D341Med (cell line): ENCODE measurements at regions not wholly inside any gene's neighbourhood (a gene's known extent, or its start where the extent isn't known, plus 50 kb on each side); places are given as distances from the start of the nearest gene placed in this dataset.
"Not testable (repeated sequence)": the region's sequence is repeated elsewhere in the genome, so short reads cannot be mapped to it uniquely, and the experiment has no call there.

Experiments used
- DNase-seq: peaks from one replicate; pipeline ENCODE4 v3.0.0; 2012; ENCODE audit warnings: low spot score

DNA sequence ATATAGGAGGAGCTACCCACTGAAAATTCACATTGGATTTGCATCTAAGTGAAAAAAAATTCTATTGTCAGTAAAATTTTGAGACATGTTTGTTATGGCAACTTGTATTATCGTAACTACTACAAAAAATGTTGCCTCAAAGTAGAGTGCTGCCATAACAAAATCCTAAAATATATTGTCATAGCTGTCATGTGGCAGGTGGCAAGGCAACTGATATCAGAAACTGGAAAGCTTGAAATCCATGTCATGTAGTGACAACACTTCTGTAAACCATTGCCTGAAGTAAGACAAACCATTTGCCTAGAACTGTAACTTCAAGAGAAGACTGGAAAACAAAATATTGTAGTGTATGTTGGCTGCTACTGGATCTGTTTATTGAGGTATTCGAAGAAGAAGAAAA lies 697.5 kb upstream of the CELF4 start:
- DNase-seq: no peak

DNA sequence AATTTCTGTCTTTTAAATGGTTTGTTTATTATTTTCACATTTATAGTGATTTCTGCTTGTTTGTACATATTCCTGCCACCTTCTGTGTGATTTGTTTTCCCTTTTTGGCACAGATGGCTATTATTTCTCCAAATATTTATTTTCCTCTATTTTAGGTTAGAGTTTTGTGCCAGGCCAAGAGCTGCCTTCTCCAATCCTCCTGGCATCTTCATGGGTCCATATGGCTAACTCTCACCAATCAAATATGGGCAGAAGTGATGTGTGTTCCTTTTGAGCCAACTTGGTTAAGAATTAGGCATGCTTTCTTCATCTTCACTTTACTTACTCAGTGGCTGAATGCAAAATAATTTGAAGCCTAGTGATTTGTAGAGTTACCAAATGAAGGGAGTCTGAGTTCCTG lies 697.1 kb upstream of the CELF4 start:
- DNase-seq: no peak

DNA sequence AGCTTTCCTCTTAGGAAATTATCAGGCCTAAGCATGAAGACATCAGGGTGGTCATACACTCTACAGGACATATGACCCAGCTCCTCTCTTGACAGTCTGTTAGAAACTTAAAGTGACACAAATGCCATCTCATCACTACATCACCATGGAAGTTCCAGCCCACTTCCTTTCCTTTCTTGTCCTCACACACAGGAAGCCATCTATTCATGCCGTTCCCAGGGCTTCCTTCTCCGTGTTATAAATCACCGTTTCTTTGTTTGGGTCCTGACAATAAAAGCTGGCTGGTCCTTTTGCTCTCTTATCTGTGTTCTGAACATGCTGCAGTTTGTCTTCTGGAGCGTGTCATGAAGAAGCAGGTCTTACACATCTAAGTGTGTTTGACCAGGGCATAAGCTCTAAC lies 692.1 kb upstream of the CELF4 start:
- DNase-seq: no peak

DNA sequence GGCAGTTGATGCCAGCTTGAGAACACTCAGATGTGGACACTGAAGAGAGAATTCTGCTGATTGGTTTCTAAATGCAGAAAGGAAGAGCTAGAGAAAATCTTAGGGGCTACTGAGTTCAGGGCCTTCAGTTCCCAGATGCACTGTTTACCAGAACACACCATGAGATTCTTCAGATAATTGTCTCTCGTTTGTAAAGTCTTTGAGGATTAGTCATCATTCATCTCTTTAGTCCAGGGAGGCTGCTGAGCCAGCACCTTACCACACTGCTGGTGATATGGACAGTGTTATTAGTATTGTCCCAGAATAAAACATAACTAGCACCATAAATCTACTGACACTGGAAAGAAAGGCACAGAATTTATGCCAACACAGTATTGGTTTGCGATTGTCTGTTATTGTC lies 690.8 kb upstream of the CELF4 start:
- no peak for DNase-seq

DNA sequence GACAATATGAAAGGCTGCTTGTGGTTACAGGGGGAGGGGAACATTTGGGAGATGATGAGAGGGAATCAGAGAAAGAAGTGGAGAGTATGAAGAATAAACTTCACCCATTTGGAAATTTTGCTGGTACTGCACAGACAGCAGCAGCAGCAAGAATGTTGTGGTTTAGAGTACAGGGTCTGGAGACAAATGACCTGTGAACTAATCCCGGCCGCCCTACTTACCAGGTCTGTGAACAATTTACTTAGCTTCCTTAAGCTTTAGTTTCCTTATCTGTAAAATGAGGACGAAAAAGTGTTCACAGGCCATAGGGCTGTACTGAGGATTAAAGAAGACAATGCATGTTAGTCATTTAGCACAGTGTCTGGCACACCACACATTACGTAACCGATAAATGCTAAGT lies 685.4 kb upstream of the CELF4 start:
- DNase-seq: no peak

DNA sequence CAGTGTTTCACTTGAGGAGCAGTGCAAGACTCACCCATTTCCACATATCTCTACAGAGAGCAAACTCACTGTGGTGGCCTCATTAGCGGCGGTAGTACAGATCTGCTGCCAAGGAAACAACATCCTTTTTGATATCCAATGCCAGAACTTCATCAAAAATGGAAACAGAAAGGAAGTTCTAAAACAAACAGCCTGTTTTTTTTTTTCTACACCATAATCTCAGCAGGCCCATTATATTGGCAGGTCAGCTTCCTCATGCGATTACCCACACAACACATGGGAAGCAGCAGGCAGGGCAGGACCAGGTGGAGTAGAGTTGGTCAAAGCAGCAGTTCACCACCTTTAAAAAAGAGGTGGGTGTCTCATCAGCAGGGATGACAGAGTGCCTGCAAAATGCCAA lies 678.9 kb upstream of the CELF4 start:
- DNase-seq: no peak

DNA sequence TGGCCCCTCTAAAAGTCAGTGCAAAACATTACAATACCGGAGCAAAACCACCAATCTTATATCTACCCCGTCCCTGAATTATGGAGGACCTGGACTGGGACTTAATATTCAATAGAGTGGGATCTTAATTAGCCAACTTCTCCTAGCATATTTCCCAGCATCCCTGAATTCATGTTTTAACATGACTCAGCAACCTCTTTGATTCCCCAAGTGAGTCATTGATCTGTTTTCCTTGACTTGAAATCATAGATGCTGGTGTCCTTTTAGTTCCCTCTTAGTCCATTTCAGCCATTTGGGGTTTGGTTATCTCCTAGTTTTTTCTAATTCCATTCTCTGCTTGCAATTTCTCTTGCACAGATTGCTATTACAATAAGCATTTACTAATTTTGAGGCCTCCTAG lies 677.7 kb upstream of the CELF4 start:
- DNase-seq: no peak

DNA sequence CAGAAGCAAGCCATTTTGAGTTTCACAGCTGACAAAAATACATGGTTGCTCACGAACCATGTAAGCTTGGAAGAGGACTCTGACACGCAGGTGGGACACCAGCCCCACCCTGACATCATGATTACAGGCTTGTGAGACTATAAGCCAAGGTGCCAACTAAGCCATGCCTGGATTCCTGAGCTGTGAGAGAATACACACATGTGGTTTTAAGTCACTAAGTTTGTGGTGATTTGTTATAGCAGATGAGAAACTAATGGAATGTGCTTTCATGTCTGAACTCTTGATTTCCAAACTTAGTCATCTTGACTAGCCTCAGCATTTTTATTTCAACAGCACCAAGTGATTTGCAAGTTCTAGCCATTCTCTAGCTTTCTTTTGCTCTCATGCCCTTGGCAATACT lies 676.1 kb upstream of the CELF4 start:
- DNase-seq: no peak

DNA sequence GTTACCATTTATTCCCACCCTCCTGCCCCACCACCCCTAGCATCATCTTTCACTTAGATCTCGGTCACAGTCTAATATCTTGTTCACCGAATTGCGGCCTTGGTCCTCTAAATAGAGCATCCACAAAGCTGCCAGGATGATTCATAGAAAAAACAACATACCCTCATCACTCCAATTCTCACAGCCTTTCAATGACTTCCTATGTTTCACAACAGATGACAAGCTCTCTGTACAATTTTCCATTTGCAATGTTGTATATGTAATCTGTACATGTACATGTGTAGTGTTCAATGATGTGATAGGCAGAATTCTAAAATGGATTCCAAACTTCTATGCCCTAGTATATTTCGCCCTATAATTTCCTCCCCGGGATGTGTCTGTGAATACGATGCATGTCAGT lies 675.6 kb upstream of the CELF4 start:
- DNase-seq: no peak

DNA sequence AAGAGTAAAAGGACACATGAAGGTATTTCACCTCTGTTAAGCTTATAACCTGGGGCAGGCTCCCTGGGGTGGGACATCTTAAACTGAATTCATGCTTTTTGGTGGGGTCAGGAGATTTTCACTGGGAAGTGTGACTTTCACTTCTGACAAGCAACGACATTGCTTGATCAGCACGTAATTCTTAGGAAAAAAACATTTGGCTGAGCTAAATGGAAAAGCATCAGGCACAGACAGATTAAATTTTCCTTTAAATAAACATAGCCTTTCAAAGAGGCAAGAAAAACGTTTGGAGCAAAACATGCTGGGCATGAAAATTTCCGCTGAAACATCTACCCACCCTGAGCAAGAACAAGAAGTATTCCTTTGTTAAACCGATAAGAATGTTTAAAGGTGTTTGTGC lies 674.0 kb upstream of the CELF4 start:
- no peak for DNase-seq

DNA sequence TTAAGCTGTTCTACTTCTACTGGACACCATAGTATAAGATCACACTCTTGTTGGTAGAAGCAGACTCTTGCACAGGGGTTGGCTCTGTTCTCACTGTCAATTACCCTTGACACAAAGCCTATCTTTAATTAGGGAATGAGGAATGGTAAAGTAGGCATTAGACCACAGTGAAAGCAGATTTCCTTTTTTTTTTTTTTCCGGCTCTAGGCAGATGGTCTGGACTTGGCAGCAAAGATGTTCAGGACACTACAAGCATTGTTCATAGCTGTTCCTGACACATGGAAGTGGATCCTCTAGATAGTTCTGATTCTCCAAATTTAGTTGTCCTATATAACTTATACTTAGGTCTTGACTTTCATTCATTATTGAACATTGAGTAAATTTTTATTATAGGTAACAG lies 672.2 kb upstream of the CELF4 start:
- no peak for DNase-seq

DNA sequence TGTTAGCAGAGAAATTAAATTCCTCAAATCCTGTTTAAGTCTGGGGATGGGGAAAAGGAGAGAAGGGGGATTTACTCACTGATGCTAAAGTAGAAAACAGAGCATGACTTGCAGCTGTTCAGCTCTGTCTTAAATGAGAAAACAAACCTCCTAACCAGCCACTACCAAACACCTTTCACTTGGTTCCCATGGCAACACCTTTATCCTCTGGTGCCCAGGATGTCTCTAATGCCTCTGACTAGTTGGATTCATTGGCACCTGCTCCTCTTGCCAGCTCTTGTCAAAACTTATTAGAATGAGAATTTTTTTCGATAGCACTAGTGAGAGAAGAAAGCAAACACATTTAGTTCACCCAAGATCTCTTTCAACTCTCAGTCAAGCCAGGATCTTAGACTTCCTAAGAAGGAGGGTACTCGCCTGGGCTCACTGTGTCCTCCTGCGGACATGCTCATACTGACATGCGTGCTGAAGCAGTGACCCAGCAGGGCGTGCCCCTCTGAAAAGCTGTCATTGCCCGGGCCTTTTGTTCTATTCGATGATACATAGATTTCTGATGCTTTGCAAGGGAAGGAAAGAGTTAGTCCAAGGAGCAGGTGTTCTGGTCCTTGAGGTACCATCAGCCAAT lies 656.0 kb upstream of the CELF4 start:
- DNase-seq: no peak

DNA sequence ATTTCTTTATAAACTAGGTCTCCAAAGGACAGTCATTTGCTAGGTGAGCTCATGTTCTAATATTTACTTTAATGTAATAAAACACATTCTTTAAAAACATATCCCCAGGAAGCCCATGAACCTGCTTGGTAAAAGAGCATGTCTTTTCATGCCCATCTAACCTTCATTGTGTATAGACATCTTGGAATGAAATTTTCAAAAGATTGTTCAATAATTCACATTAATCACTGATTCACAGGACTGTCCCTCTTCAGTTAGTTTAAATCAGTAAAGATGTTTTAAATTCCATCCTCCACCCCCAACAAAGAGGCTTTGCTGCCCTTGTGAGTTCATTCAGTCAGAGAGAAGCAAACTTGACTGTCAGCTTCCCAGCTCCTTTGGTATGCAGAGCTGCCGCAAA lies 633.4 kb upstream of the CELF4 start:
- no peak for DNase-seq

DNA sequence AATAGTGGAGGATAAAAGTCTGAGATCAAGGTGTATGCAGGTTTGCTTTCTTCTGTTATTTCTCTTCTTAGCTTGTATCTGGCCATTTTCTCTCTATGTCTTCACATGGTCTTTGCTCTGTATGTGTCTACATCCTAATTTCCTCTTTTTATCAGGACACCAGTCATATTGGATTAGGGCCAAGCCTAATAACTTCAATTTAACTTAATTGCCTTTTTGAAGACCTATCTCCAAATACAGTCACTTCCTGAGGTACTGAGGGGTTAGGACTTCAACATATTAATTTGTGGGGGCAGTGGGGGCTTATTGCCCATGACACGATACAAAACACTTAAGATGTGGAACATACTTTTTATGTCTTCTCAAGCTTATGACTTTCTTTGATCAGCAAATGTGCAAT lies 632.9 kb upstream of the CELF4 start:
- no peak for DNase-seq

DNA sequence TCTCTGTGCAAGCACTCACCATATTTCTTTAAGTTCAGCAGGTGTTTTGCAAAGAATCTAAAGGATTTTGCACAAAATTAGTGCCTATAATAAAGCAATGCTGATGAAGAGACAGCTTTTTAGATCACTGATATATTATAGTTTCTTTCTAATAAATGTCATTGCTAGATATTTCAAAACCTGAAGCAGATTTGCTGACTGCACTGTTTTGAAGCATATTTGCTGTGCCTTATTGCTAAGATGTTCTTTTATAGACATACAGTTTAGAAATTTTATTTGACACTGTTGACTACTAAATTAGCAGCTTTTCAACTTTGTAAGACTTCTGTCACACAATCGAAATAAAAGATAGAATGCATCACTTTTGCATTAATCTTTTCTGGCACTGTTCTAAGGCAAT lies 620.9 kb upstream of the CELF4 start:
- no peak for DNase-seq

DNA sequence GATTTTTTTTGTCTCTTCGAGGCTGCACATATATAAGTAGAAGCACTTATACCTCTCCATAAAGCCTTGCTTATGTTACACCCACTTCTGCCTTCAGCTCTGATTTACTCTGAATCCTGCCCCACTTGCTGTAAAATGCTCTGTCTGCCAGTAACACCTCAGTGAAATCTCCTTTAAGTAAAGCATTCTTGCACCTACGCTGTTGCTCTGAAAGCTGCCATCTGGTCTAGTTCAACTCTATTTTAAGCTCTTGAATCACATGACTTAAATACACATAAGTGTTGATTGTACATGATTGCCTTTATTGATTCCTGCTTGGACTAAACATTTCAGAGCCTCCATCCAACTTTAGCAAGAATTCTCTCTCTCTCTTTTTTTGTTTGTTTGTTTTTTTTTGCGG lies 609.0 kb upstream of the CELF4 start:
- DNase-seq: peak; percentile 48

DNA sequence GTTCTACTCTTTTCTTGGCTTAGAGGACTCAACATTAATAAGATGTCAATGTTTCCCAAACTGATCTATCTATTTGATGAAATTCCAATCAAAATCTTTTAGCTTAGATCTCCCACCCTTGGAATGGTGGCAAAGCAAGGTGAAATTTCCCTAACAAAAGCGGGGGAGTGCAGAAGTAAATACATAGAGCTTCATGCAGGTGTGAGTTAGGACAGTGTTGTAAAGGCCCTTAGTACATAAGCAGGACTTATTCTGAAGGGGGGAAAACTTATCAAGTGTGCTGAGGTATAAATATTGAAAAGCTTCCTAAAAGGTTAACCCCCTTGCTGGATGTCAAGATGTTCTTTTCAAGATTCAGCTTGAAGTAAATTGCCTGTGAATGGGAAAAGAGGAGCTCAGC lies 608.6 kb upstream of the CELF4 start:
- no peak for DNase-seq

DNA sequence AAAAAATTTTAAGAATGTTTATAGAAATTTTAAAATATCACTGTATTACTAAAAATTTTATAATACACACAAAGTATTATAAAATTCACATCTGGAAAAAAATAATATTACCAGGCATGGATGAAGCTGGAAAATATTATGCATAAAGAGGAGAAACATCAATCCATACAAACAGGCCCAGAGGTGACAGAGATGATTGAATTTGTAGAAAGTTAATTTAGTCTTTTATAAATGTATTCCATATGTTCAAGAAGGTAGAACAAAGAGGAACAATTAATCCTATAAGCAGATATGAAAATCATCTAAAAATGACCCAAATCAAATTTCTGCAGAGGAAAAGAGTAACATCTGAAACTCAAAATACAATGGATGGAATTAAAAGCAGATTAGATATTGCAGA lies 605.2 kb upstream of the CELF4 start:
- no peak for DNase-seq

DNA sequence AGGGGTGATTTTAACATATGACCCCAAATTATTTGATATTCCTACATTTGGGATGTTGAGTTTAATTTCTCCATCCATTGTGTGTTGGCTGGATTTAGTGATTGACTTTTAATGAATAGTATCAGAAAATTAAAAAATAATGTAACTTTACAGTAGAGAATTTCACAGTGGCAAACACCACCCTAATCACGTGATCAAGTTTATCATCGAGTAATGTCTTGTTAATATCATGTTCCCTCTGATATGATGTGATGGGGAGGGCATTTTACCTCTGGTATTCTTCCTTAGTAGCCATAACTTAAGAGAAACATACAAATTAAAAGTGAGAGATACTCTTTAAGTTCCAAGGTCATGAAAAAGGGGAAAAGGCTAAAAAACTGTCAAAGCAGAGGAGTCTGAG lies 602.0 kb upstream of the CELF4 start:
- no peak for DNase-seq

DNA sequence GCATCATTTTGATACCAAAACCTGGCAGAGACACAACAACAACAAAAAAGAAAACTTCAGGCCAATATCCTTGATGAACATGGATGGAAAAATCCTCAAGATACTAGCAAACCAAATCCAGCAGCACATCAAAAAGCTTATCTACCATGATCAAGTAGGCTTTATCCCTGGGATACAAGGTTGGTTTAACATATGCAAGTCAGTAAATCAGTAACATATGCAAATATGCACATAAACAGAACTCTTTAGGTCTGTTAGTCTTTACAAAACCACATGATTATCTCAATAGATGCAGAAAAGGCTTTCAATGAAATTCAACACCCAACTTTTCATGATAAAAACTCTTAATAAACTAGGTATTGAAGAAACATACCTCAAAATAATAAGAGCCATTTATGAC lies 587.5 kb upstream of the CELF4 start:
- not testable (repeated sequence) for DNase-seq

DNA sequence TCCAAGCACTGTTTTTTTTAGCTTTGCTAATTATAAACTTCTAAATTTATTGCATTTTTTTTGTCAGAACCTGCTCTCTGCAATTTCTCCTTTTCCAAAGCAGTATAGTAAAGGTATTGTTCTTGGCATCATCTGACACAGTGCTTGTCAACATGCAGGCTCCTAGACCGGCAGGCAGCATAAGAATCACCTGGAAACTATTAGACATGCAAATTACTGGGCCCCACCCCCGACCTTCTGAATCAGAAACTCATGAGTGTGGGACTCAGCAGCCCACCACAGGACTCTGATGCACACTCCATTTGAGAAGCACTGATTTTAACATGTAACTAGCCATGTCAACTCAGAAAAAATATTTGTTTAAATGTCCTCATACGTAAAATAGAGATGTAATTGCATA lies 551.1 kb upstream of the CELF4 start:
- DNase-seq: no peak

DNA sequence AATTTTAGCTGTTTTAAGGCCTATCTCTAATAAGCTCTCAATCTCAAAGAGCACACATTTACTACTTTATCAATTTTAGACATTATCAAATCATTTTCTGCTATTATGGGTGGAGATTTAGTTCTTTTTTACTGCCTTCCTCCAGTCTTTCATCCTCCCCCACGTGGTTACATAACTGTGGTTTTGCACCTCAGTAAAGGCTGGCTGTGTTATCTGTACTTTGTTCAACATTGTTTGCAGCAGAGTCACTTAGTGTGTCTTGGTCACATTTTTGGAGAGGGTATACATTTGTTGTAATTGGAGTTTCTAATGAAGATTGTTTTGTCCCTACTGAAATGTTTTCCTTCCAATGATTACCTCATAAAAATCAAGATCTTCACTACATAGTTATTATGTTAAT lies 549.6 kb upstream of the CELF4 start:
- no peak for DNase-seq

DNA sequence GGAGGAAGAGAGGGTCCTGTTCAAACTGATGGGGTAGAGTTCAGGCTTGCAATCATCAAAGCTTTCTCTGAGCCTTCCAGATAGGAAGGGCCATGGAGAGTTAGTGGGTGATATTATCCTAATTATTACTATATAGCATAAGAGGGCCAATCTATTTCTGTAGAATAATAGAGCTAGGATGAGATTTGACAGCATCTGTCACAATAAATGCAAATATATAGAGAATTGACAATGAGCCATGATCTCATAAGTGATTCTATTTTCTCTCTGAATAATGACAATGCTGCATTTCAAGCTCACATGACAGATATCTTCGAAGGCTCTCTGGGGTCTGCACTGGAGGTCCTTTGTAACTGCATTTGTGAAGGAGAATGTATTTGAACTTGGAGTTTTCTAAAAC lies 521.9 kb upstream of the CELF4 start:
- DNase-seq: no peak

DNA sequence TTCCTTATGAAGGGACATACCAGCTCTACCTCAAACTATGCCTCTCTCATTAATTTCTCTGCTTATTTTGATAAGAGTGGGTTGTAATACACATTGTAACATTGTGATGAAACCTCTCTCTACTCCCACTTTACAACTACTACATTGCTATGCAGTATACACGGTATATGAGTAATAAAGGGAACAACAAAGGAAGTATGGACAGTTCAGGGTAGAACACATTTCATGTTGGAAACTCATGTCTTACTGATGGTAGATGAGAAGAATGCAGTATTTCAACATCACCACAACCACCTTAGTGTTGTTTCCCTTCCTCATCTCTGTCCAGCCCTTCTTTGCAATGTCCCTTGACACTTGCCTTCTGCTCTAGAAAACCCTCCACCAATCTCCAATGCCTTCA lies 515.9 kb upstream of the CELF4 start:
- DNase-seq: no peak

DNA sequence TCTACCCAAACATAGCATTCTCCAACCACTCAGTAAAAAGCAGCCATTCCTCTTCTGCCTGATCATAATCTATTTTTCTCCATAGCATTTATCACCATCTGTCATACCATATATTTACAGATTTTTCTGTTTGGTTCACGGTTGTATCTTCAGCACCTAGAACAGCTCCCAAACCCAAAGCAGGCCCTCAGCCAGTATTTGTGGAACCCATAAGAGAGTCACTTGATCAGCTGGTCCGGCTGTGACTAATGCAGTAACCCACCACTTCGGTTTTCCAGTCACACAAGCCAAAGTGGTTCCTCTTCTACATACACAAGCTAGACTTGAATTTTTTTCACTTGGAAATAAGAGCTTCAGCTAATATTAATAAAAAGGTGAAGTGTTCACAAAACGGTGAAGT lies 511.6 kb upstream of the CELF4 start:
- DNase-seq: no peak
